Fibroblast of the aortic adventitia (primary cell): ENCODE measurements at regions not wholly inside any gene's neighbourhood (a gene's known extent, or its start where the extent isn't known, plus 50 kb on each side); places are given as distances from the start of the nearest gene placed in this dataset.

Experiments
- DNase-seq: peaks from one replicate; pipeline ENCODE4 v3.0.0-alpha.2; 2010; ENCODE audit warnings: low read depth
- H3K4me3 ChIP-seq: 2 replicates; pipeline ENCODE4 v1.5.1; 2011; ENCODE audit warnings: low read depth, mild to moderate bottlenecking, control low read depth, low read length, moderate library complexity
- TF ChIP-seq, protein P1 (sequence below): IDR thresholded peaks from 2 replicates; pipeline ENCODE4 v1.5.1; 2011; ENCODE audit warnings: mild to moderate bottlenecking, low read length, control low read depth, inconsistent platforms; ENCODE audit not compliant: insufficient read depth

DNA sequence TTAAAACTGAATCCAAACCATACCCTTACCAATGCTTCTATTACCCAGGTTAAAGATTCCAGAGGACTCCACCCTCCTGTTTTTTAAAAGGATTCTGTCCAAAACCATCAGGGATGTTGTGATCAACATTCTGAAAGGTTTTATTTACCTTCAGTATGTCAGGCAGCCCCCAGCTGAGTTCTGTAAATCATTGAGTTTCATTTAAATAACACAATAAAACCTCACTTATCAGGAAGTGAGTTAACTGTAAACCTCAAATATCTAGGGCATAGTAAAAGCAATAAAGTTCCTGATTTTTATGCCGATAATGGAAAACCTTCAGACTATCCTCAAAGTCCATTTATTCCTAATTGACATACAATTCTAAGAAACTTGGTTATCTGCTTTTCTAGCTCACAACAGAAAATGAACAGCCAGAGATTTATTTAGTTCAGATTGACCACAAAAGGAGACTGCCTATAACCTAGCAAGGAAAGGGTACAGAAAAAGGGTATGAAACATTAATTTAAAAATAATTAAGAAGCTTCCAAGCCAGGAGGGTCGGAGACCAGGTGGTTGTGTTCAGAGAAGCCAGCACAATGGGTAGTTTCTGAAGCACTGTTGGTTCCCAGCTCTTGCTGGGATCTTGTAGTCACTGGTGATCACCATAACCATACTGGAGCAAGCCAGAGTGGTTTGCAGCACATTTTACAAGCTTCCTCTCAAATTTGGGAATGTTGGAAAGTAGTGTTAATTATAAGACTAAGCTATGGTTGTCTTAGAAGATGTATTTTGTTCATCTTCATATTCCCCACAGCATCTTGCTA, 336.4 kb upstream of the FMN2 start:
- DNase-seq = no peak
- TF ChIP-seq, protein P1, sequence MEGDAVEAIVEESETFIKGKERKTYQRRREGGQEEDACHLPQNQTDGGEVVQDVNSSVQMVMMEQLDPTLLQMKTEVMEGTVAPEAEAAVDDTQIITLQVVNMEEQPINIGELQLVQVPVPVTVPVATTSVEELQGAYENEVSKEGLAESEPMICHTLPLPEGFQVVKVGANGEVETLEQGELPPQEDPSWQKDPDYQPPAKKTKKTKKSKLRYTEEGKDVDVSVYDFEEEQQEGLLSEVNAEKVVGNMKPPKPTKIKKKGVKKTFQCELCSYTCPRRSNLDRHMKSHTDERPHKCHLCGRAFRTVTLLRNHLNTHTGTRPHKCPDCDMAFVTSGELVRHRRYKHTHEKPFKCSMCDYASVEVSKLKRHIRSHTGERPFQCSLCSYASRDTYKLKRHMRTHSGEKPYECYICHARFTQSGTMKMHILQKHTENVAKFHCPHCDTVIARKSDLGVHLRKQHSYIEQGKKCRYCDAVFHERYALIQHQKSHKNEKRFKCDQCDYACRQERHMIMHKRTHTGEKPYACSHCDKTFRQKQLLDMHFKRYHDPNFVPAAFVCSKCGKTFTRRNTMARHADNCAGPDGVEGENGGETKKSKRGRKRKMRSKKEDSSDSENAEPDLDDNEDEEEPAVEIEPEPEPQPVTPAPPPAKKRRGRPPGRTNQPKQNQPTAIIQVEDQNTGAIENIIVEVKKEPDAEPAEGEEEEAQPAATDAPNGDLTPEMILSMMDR = no peak
- no peak overlapping the region for H3K4me3 ChIP-seq

- no peak overlapping the region for H3K4me3 ChIP-seq
- no peak for DNase-seq
- TF ChIP-seq, protein P1 = no peak
Observed at GRCh38 chr1:239757716-239758115, 334.0 kb upstream of the FMN2 start.

DNA sequence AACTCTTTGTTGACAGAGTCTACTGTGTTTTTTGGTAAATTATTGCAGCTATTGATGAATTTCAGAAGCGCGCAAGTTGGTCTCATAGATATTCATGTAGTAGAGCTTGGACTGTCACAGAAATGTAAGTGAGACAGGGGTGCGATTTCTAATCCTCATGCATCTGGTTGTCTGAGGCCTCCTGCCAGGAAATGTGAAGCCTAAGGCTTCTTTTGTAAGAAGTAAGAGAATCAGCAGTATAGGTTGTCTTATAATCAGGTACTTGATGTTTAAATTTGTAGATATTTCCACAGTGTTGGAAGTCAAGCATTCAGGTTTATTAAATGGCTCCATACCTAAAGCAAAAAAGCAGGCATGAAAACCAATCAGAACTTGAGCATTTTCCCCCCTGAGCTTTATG, 332.9 kb upstream of the FMN2 start:
- TF ChIP-seq, protein P1 = no peak
- no peak for DNase-seq
- no peak overlapping the region for H3K4me3 ChIP-seq

- H3K4me3 ChIP-seq = no peak overlapping the region
- no peak for DNase-seq
- TF ChIP-seq, protein P1 = no peak
Observed at GRCh38 chr1:239761509-239761908, 330.2 kb upstream of the FMN2 start.

- H3K4me3 ChIP-seq = no peak overlapping the region
- TF ChIP-seq, protein P1 = no peak
- DNase-seq = no peak
Observed at GRCh38 chr1:239763850-239764249, 327.8 kb upstream of the FMN2 start.

GRCh38 chr1:239764546-239764945, 327.1 kb upstream of the FMN2 start:
- no peak for DNase-seq
- no peak overlapping the region for H3K4me3 ChIP-seq
- TF ChIP-seq, protein P1 = no peak

- no peak overlapping the region for H3K4me3 ChIP-seq
- DNase-seq = no peak
- TF ChIP-seq, protein P1 = no peak
Observed at GRCh38 chr1:239765163-239765562, 326.5 kb upstream of the FMN2 start.
